ENCODE measurements at regions not wholly inside any gene's neighbourhood (a gene's known extent, or its start where the extent isn't known, plus 50 kb on each side); places are given as distances from the start of the nearest gene placed in this dataset.

DNA sequence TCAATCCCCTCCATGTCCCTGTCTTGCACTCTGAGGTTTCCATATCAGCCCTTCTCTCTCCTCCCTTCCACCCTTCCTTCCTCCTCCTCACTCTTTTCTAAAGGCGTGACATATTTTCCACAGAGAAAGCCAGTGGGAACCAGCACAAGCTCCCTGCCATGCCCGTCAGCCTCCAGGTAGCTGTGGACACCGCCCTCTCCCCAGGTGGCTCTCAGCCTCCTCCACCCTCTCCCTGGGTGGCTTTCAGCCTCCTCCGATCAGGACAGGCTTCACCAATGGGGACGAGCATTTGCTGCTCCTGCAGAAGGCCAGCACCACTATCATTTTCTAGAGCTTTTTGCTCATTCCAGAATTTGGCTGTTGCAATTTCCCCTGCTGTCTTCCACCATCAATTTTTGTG, 236.6 kb downstream of the GADD45G start:
- Histone ChIP-seq H3K27ac (ENCODE audit: low read depth, low read length) (no peak overlapping the region), H4K8ac (ENCODE audit: extremely low read depth, insufficient read depth, low read length) (no peak overlapping the region), H3K79me1 (ENCODE audit: low read depth, low read length) (no peaks in the 10 kb centered on the region), H3K4ac (replicated peaks; ENCODE audit: insufficient read length, low read depth, low read length) (no peak overlapping the region), H3K4me1 (replicated peaks in 1 of 4; ENCODE audit: control insufficient read depth in 3 of 4, insufficient read depth in 4 of 4, low read length in 3 of 4) (peaks cover 1 to 14% (median 11%) of the 10 kb centered on the region in 4 experiments; a peak in 6 of 7 replicates), H3K18ac (ENCODE audit: extremely low read depth, low read length) (no peak overlapping the region), H3K4me2 (ENCODE audit: insufficient read depth in 1 of 2, low read depth in 2 of 2, low read length in 2 of 2) (no peak overlapping the region), H2BK15ac (ENCODE audit: low read length) (0 out of 2 replicates have a peak overlapping the region, but pooled peaks have one; percentile 5), H4K91ac (replicated peaks; ENCODE audit: insufficient read length, low read length) (no peak overlapping the region), H2BK20ac (ENCODE audit: low read length) (0 out of 2 replicates have a peak overlapping the region, but pooled peaks have one; percentile 63), H2BK5ac (ENCODE audit: low read depth, low read length) (no peak overlapping the region), H3K9ac (replicated peaks in 1 of 4; ENCODE audit: extremely low read depth in 1 of 4, low read depth in 3 of 4, low read length in 3 of 4) (no peak overlapping the region), H2BK12ac (ENCODE audit: low read depth, low read length) (no peak overlapping the region), H4K5ac (ENCODE audit: insufficient read length, low read depth, low read length) (no peak overlapping the region), H3K36me3 (ENCODE audit: control insufficient read depth in 2 of 4, insufficient read depth in 4 of 4, low read length in 3 of 4) (no peaks in the 10 kb centered on the region), H2BK120ac (replicated peaks; ENCODE audit: low read depth, low read length) (no peak overlapping the region), H3K23me2 (ENCODE audit: low read depth, low read length) (no peaks in the 10 kb centered on the region), H2AFZ (ENCODE audit: low read length) (no peak overlapping the region), H3K23ac (ENCODE audit: insufficient read length) (no peak overlapping the region), H4K20me1 (replicated peaks in 1 of 2; ENCODE audit: control insufficient read depth in 1 of 2, insufficient read depth in 2 of 2, low read length in 2 of 2) (no peaks in the 10 kb centered on the region), H3K4me3 (ENCODE audit: extremely low read depth in 1 of 4, insufficient read depth in 2 of 4, low read depth in 3 of 4, low read length in 4 of 4) (no peak overlapping the region), H3K14ac (ENCODE audit: insufficient read length) (no peak overlapping the region), H3K9me3 (ENCODE audit: insufficient read depth in 2 of 2, low read depth in 1 of 2, low read length in 1 of 2) (no peaks in the 10 kb centered on the region), H3K27me3 (replicated peaks in 1 of 4; ENCODE audit: control insufficient read depth in 3 of 4, extremely low read depth in 1 of 4, insufficient read depth in 3 of 4, low read length in 3 of 4) (peaks cover 0 to 3% (median 0%) of the 10 kb centered on the region in 4 experiments; a peak in 1 of 7 replicates), H2AK5ac (ENCODE audit: low read depth, low read length) (no peak overlapping the region), H3K79me2 (ENCODE audit: control insufficient read depth in 1 of 2, insufficient read depth in 2 of 2, low read length in 2 of 2) (no peaks in the 10 kb centered on the region), H3K56ac (replicated peaks; ENCODE audit: insufficient read length, low read depth, low read length) (no peak overlapping the region)
- TF ChIP-seq KDM4A (IDR thresholded peaks at IDR 0.05; ENCODE audit: low read depth, low read length, severe bottlenecking) = no peak
- no peak for TF ChIP-seq EP300 (IDR thresholded peaks at IDR 0.05; ENCODE audit: borderline replicate concordance in 1 of 2, low read depth in 2 of 2, low read length in 2 of 2)
- TF ChIP-seq HDAC2 (IDR thresholded peaks at IDR 0.05; ENCODE audit: borderline replicate concordance in 1 of 2, low read depth in 2 of 2, low read length in 2 of 2) = no peak
- POLR2A ChIA-PET (ENCODE audit: partially characterized antibody) = no interaction called here
- WGBS, 2 experiments (ENCODE audit: extremely low coverage in 1 of 2, insufficient coverage in 1 of 2, insufficient read length in 1 of 2, insufficient replicate concordance in 2 of 2, low coverage in 1 of 2, low lambda C conversion rate in 2 of 2, missing lambda C conversion rate in 1 of 2) = 96% methylated on average over 5 of the region's 5 CpGs; no CpG with 5 or more reads in 1 of the 2 experiments
- DNase-seq (ENCODE audit: low read depth in 1 of 2, low spot score in 2 of 2) (no peak), FAIRE-seq (no peak)
- CTCF ChIA-PET (ENCODE audit: partially characterized antibody) = interaction anchor here (1.2 kb wide), 1 partner anchor 11 kb away, joined by 3 read pairs; no protein-coding TSS in a partner anchor

Measured in H1 (cell line).